Keratinocyte (primary cell): ENCODE measurements at regions not wholly inside any gene's neighbourhood (a gene's known extent, or its start where the extent isn't known, plus 50 kb on each side); places are given as distances from the start of the nearest gene placed in this dataset.

ENCODE experiments used
- DNase-seq: peaks from one replicate; pipeline ENCODE4 v3.0.0-alpha.2; 2011; ENCODE audit warnings: low read depth, missing footprints, low spot score
- FAIRE-seq: peaks from 2 replicates; lab custom pipeline; 2011; peaks lifted over from hg19 to GRCh38; lab: Jason Lieb, UNC
- H2AFZ ChIP-seq: 2 replicates; pipeline ENCODE4 v1.6.0; 2012; ENCODE audit warnings: low read length, control low read depth, inconsistent platforms; ENCODE audit not compliant: control insufficient read depth
- H3K27ac ChIP-seq: 2 replicates; pipeline ENCODE4 v1.5.1; 2011; ENCODE audit warnings: low read length; ENCODE audit not compliant: control insufficient read depth, insufficient read depth
- H3K27me3 ChIP-seq: 3 replicates; pipeline ENCODE4 v1.6.0; 2011; ENCODE audit warnings: low read length; ENCODE audit not compliant: control insufficient read depth, insufficient read depth; ENCODE audit errors: extremely low read depth
- H3K36me3 ChIP-seq, 2 experiments: 2 replicates in 1 of 2; 3 replicates in 1 of 2; pipeline ENCODE4 v1.5.1; 2011; ENCODE audit warnings: low read length in 2 of 2, mild to moderate bottlenecking in 1 of 2; ENCODE audit not compliant: control insufficient read depth in 2 of 2, insufficient read depth in 2 of 2; ENCODE audit errors: extremely low read depth in 1 of 2
- H3K4me1 ChIP-seq: 3 replicates; pipeline ENCODE4 v1.5.1; 2011; ENCODE audit warnings: low read length; ENCODE audit not compliant: control insufficient read depth, insufficient read depth; ENCODE audit errors: extremely low read depth
- H3K4me2 ChIP-seq: 3 replicates; pipeline ENCODE4 v1.6.0; 2011; ENCODE audit warnings: low read depth, low read length; ENCODE audit not compliant: control insufficient read depth, insufficient read depth; ENCODE audit errors: extremely low read depth
- H3K4me3 ChIP-seq, 3 experiments: fragments of 200-600 bp in 1 of 3; sonication (generic) in 1 of 3; 2 replicates in 2 of 3; 3 replicates in 1 of 3; pipeline ENCODE4 v1.5.1; 2011 to 2016; ENCODE audit warnings: low read length in 3 of 3, mild to moderate bottlenecking in 3 of 3, control low read depth in 2 of 3, inconsistent platforms in 1 of 3, low read depth in 1 of 3, mixed read lengths in 1 of 3, mixed run types in 1 of 3, moderate library complexity in 1 of 3; ENCODE audit not compliant: control insufficient read depth in 2 of 3, insufficient read depth in 2 of 3; ENCODE audit errors: extremely low read depth in 1 of 3
- H3K79me2 ChIP-seq: 2 replicates; pipeline ENCODE4 v1.6.0; 2012; ENCODE audit warnings: low read length; ENCODE audit not compliant: control insufficient read depth, insufficient read depth
- H3K9ac ChIP-seq: 3 replicates; pipeline ENCODE4 v1.6.0; 2011; ENCODE audit warnings: low read length; ENCODE audit not compliant: control insufficient read depth, insufficient read depth; ENCODE audit errors: extremely low read depth
- H3K9me1 ChIP-seq: 3 replicates; pipeline ENCODE4 v1.6.0; 2011; ENCODE audit warnings: low read length; ENCODE audit not compliant: control insufficient read depth, insufficient read depth; ENCODE audit errors: extremely low read depth
- H3K9me3 ChIP-seq: 2 replicates; pipeline ENCODE4 v1.5.1; 2012; ENCODE audit warnings: low read depth, low read length; ENCODE audit not compliant: control insufficient read depth
- H4K20me1 ChIP-seq: 3 replicates; pipeline ENCODE4 v1.6.0; 2011; ENCODE audit warnings: low read length; ENCODE audit not compliant: control insufficient read depth, insufficient read depth; ENCODE audit errors: extremely low read depth
- CTCF ChIP-seq, 3 experiments: IDR thresholded peaks in 1 of 3; conservative IDR thresholded peaks in 1 of 3; optimal IDR thresholded peaks in 1 of 3; 2 replicates in 2 of 3; 3 replicates in 1 of 3; pipeline versions ENCODE3 to v1.5.1; 2011; ENCODE audit warnings: low read length in 3 of 3, mild to moderate bottlenecking in 3 of 3, moderate library complexity in 2 of 3, control low read depth in 1 of 3, inconsistent platforms in 1 of 3; ENCODE audit not compliant: insufficient read depth in 2 of 3; ENCODE audit errors: extremely low read depth in 1 of 3
- EZH2 ChIP-seq: IDR thresholded peaks from one replicate; pipeline ENCODE4 v1.6.1; 2012; ENCODE audit warnings: inconsistent platforms, mild to moderate bottlenecking, low read length, moderate library complexity
- dilution Hi-C: fragments of 300-500 bp; cut with MboI; formaldehyde crosslinking; loops from one replicate; pipeline ENCODE4 v1.7.0; 2020; ENCODE audit warnings: low sequenced_read_pairs; ENCODE audit not compliant: extremely low pct_ligation_motif_present

- no peaks in the 10 kb centered on the region for H3K9me1 ChIP-seq
- H3K9ac ChIP-seq, result no peak overlapping the region
- TF ChIP-seq CTCF (optimal IDR thresholded peaks at IDR 0.05 in 1 of 3, IDR thresholded peaks at IDR 0.05 in 1 of 3, conservative IDR thresholded peaks at IDR 0.05 in 1 of 3; ENCODE audit: extremely low read depth in 1 of 3, insufficient read depth in 2 of 3, low read length in 3 of 3) (no peak), EZH2 (no peak)
- no peaks in the 10 kb centered on the region for H3K9me3 ChIP-seq
- H3K4me1 ChIP-seq, result no peaks in the 10 kb centered on the region
- no peaks in the 10 kb centered on the region for H3K36me3 ChIP-seq
- H3K27ac ChIP-seq, result no peak overlapping the region
- DNase-seq (no peak), FAIRE-seq (no peak)
- no peak overlapping the region for H3K4me2 ChIP-seq
- H3K4me3 ChIP-seq, result no peak overlapping the region
- H3K79me2 ChIP-seq, result no peaks in the 10 kb centered on the region
- no peak overlapping the region for H2AFZ ChIP-seq
- H3K27me3 ChIP-seq, result peaks cover 4% of the 10 kb centered on the region
- no peaks in the 10 kb centered on the region for H4K20me1 ChIP-seq
- dilution Hi-C loops, result no loop called here
These were observed 115.0 kb downstream of the PJA1 start for GRCh38 chrX:69050051-69050765.

GRCh38 chrX:69046996-69047490, 118.2 kb downstream of the PJA1 start:
- H3K9ac ChIP-seq, result no peak overlapping the region
- H3K4me3 ChIP-seq, result no peak overlapping the region
- H3K4me2 ChIP-seq, result no peak overlapping the region
- no peaks in the 10 kb centered on the region for H4K20me1 ChIP-seq
- dilution Hi-C loops, result no loop called here
- FAIRE-seq, result no peak
- H3K79me2 ChIP-seq, result no peaks in the 10 kb centered on the region
- peaks cover 4% of the 10 kb centered on the region for H3K27me3 ChIP-seq
- H2AFZ ChIP-seq, result no peak overlapping the region
- no peaks in the 10 kb centered on the region for H3K9me1 ChIP-seq
- no peak for TF ChIP-seq CTCF (optimal IDR thresholded peaks at IDR 0.05 in 1 of 3, IDR thresholded peaks at IDR 0.05 in 1 of 3, conservative IDR thresholded peaks at IDR 0.05 in 1 of 3; ENCODE audit: extremely low read depth in 1 of 3, insufficient read depth in 2 of 3, low read length in 3 of 3)
- no peak for TF ChIP-seq EZH2
- H3K36me3 ChIP-seq, result no peaks in the 10 kb centered on the region
- no peaks in the 10 kb centered on the region for H3K9me3 ChIP-seq
- H3K27ac ChIP-seq, result no peak overlapping the region
- no peaks in the 10 kb centered on the region for H3K4me1 ChIP-seq
- DNase-seq, result no peak
